ENCODE measurements at regions not wholly inside any gene's neighbourhood (a gene's known extent, or its start where the extent isn't known, plus 50 kb on each side); places are given as distances from the start of the nearest gene placed in this dataset.

- TF ChIP-seq TCF12 (IDR thresholded peaks at IDR 0.05; ENCODE audit: low read depth) (no peak), TAF1 (IDR thresholded peaks at IDR 0.05; ENCODE audit: low read depth) (no peak), RAD21 (IDR thresholded peaks at IDR 0.05; ENCODE audit: low read depth) (no peak), TEAD4 (IDR thresholded peaks at IDR 0.05) (no peak), EP300 (IDR thresholded peaks at IDR 0.05; ENCODE audit: borderline replicate concordance) (no peak), REST (IDR thresholded peaks at IDR 0.05; ENCODE audit: low read depth) (no peak), CREB1 (IDR thresholded peaks at IDR 0.05; ENCODE audit: low read depth) (no peak), CEBPB (IDR thresholded peaks at IDR 0.05) (no peak)
These were observed 446.9 kb upstream of the GRIN3A start for GRCh38 chr9:102185371-102185770.

All from Ishikawa (cell line).